ENCODE measurements at regions not wholly inside any gene's neighbourhood (a gene's known extent, or its start where the extent isn't known, plus 50 kb on each side); places are given as distances from the start of the nearest gene placed in this dataset.
"Not testable (repeated sequence)": the region's sequence is repeated elsewhere in the genome, so short reads cannot be mapped to it uniquely, and the experiment has no call there.

GRCh38 chr22:48485149-48486133 is 1342.2 kb downstream of the BRD1 start:
- Histone ChIP-seq H3K4me3 (no peak overlapping the region), H3K36me3 (no peaks in the 10 kb centered on the region), H3K27ac (no peak overlapping the region), H3K9me3 (no peaks in the 10 kb centered on the region), H3K27me3 (peaks cover 0 to 16% of the 10 kb centered on the region in 2 donors), H3K4me1 (peaks cover 0 to 13% (median 2%) of the 10 kb centered on the region in 4 donors)
- WGBS, 2 donors: 64 to 67% methylated on average over 18 to 22 of the region's 22 CpGs
- DNase-seq (ENCODE audit: low spot score in 2 of 2): no peak
- no peak for TF ChIP-seq CTCF (IDR thresholded peaks at IDR 0.05)
- TF ChIP-seq POLR2A (IDR thresholded peaks at IDR 0.05): no peak
- no peak for TF ChIP-seq EP300 (IDR thresholded peaks at IDR 0.05)

- no peaks in the 10 kb centered on the region for H3K36me3 ChIP-seq
- peaks cover 0 to 1% (median 0%) of the 10 kb centered on the region in 4 donors for H3K4me1 ChIP-seq
- peaks cover 0 to 10% of the 10 kb centered on the region in 2 donors for H3K27me3 ChIP-seq
- WGBS, 2 donors: 50 to 51% methylated on average over 12 of the region's 12 CpGs
- TF ChIP-seq CTCF (IDR thresholded peaks at IDR 0.05) (no peak), POLR2A (IDR thresholded peaks at IDR 0.05) (no peak), EP300 (IDR thresholded peaks at IDR 0.05) (no peak)
- no peaks in the 10 kb centered on the region for H3K9me3 ChIP-seq
- DNase-seq (ENCODE audit: low spot score in 2 of 2): no peak
- H3K27ac ChIP-seq: no peak overlapping the region
- H3K4me3 ChIP-seq: no peak overlapping the region
These were observed 1343.7 kb downstream of the BRD1 start for GRCh38 chr22:48483764-48484528.

GRCh38 chr22:48482771-48483170 is 1344.9 kb downstream of the BRD1 start:
- no peaks in the 10 kb centered on the region for H3K36me3 ChIP-seq
- DNase-seq (ENCODE audit: low spot score in 2 of 2): no peak
- H3K9me3 ChIP-seq: no peaks in the 10 kb centered on the region
- no peak overlapping the region for H3K4me3 ChIP-seq
- no peaks in the 10 kb centered on the region for H3K27me3 ChIP-seq
- no peak overlapping the region for H3K27ac ChIP-seq
- 62 to 72% methylated on average over 2 of the region's 2 CpGs for WGBS, 2 donors
- TF ChIP-seq POLR2A (IDR thresholded peaks at IDR 0.05) (no peak), CTCF (IDR thresholded peaks at IDR 0.05) (no peak), EP300 (IDR thresholded peaks at IDR 0.05) (no peak)
- no peaks in the 10 kb centered on the region for H3K4me1 ChIP-seq

- DNase-seq (ENCODE audit: low spot score in 2 of 2); H3K4me3 ChIP-seq; H3K4me1 ChIP-seq; H3K36me3 ChIP-seq; H3K27me3 ChIP-seq; H3K9me3 ChIP-seq; H3K27ac ChIP-seq: not testable (repeated sequence)
- 94 to 97% methylated on average over 11 of the region's 11 CpGs for WGBS, 2 donors
These were observed 1345.5 kb downstream of the BRD1 start for GRCh38 chr22:48482198-48482597.

GRCh38 chr22:48481748-48482147 is 1345.9 kb downstream of the BRD1 start:
- no peak for DNase-seq (ENCODE audit: low spot score in 2 of 2)
- 93 to 97% methylated on average over 2 of the region's 2 CpGs for WGBS, 2 donors
- Histone ChIP-seq H3K36me3 (no peaks in the 10 kb centered on the region), H3K4me1 (no peaks in the 10 kb centered on the region), H3K27me3 (no peaks in the 10 kb centered on the region), H3K9me3 (no peaks in the 10 kb centered on the region), H3K4me3 (no peak overlapping the region), H3K27ac (no peak overlapping the region)
- no peak for TF ChIP-seq CTCF (IDR thresholded peaks at IDR 0.05)
- TF ChIP-seq POLR2A (IDR thresholded peaks at IDR 0.05): no peak
- TF ChIP-seq EP300 (IDR thresholded peaks at IDR 0.05): no peak

Data from tibial nerve (tissue), 4 donors.